H1 (cell line): ENCODE measurements at regions not wholly inside any gene's neighbourhood (a gene's known extent, or its start where the extent isn't known, plus 50 kb on each side); places are given as distances from the start of the nearest gene placed in this dataset.

Experiments
- CBX5 ChIP-seq: fragments of 300-800, 300-1000 bp; sonication (generic); IDR thresholded peaks from 2 replicates; pipeline ENCODE4 v1.7.1; 2016; ENCODE audit warnings: antibody characterized with exemption, low read length, low read depth
- CEBPB ChIP-seq: IDR thresholded peaks from 2 replicates; pipeline ENCODE4 v1.6.1; 2012; ENCODE audit warnings: low read depth, low read length
- CREB1 ChIP-seq: IDR thresholded peaks from 2 replicates; pipeline ENCODE4 v1.6.1; 2012; ENCODE audit warnings: inconsistent platforms
- POLR2AphosphoS5 ChIP-seq: IDR thresholded peaks from 2 replicates; pipeline ENCODE4 v1.6.1; 2011; ENCODE audit warnings: low read depth, low read length
- RAD21 ChIP-seq, 2 experiments: IDR thresholded peaks in 1 of 2; conservative IDR thresholded peaks in 1 of 2; 2 replicates each; pipeline ENCODE4 v1.6.1; 2011; ENCODE audit warnings: low read depth in 2 of 2, low read length in 2 of 2, improper control_type of control experiment in 1 of 2, inconsistent platforms in 1 of 2, mild to moderate bottlenecking in 1 of 2, moderate library complexity in 1 of 2

DNA sequence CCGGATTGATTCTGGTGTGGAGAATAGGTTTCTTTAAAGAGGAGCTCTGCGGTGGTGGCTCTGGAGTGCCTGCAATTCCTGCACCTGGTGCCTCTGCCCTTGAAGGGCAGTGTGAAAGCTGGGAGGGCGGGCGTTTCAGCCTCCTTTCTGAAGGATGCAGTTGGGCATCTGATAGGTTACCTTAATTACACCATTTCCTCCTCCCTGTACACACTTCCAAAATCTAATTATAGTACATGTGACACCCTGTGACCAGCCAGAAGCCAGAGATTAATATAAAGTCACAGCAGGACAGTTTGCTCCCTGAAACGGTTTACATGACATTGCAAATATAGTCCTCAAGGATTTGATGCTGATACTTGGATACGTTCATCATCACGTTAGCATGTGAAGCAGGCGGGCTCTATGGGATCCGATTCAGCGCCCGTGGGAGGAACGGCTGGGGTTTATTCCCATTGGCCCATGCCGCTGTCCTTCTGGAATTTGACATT is 548.2 kb downstream of the QKI start (continued):
- TF ChIP-seq RAD21 (IDR thresholded peaks at IDR 0.05 in 1 of 2, conservative IDR thresholded peaks at IDR 0.05 in 1 of 2; ENCODE audit: low read depth in 2 of 2, low read length in 2 of 2): no peak
- no peak for TF ChIP-seq CBX5
- no peak for TF ChIP-seq CEBPB
- TF ChIP-seq POLR2AphosphoS5: no peak
- no peak for TF ChIP-seq CREB1
